K562 (cell line): ENCODE measurements at regions not wholly inside any gene's neighbourhood (a gene's known extent, or its start where the extent isn't known, plus 50 kb on each side); places are given as distances from the start of the nearest gene placed in this dataset.

ENCODE experiments used
- ATAC-seq: fragments of 200-7000 bp; cut with Tn5 transposase; 3 replicates; pipeline ENCODE4 v1.9.1; 2020; ENCODE audit warnings: moderate library complexity
- BruUV-seq: library from RNA; stranded (reverse); fragments of 400-500 nt; replicated peaks from 2 replicates; lab custom pipeline; 2021; lab: Mats Ljungman, UMichigan
- CTCF ChIA-PET: fragments of 300-600 bp; formaldehyde crosslinking; extraction: SDS; loops from one replicate; lab custom pipeline; 2021; ENCODE audit warnings: low intra/inter-chr PET ratio; lab: Yijun Ruan, JAX
- POLR2A ChIA-PET: fragments of 300-600, 350-650 bp; sonication (Branson Sonifier 250); formaldehyde crosslinking; extraction: SDS; loops from one replicate; lab custom pipeline; 2021; ENCODE audit warnings: antibody characterized with exemption, inconsistent platforms; lab: Yijun Ruan, JAX
- DNase-seq, 4 experiments: peaks; one replicate each; pipeline versions ENCODE4 v3.0.0 to v3.0.0-alpha.2; 2011 to 2018; ENCODE audit warnings: low spot score in 3 of 4, mixed read lengths in 3 of 4; ENCODE audit errors: extremely low read depth in 1 of 4
- FAIRE-seq: peaks from 2 replicates; lab custom pipeline; 2011; peaks lifted over from hg19 to GRCh38; lab: Jason Lieb, UNC
- H2AFZ ChIP-seq: 2 replicates; pipeline ENCODE4 v1.6.0; 2011; ENCODE audit warnings: low read depth, low read length, control low read depth, inconsistent platforms
- H3K27ac ChIP-seq: fragments of 200-600 bp; 3 replicates; pipeline ENCODE4 v1.8.0; 2011; ENCODE audit warnings: low read depth, mild to moderate bottlenecking, control low read depth, inconsistent platforms, low read length, moderate library complexity, mixed read lengths; ENCODE audit errors: extremely low read depth
- H3K27me3 ChIP-seq, 2 experiments: fragments of 300-600 bp in 1 of 2; 2 replicates in 1 of 2; 3 replicates in 1 of 2; pipeline versions ENCODE4 v1.6.0 to v1.8.0; 2011; ENCODE audit warnings: inconsistent platforms in 2 of 2, low read length in 2 of 2, mild to moderate bottlenecking in 1 of 2, mixed read lengths in 1 of 2, moderate library complexity in 1 of 2; ENCODE audit not compliant: control insufficient read depth in 2 of 2, insufficient read depth in 2 of 2
- H3K36me3 ChIP-seq: fragments of 300-600 bp; 3 replicates; pipeline ENCODE4 v1.8.0; 2011; ENCODE audit warnings: mild to moderate bottlenecking, low read length, inconsistent platforms; ENCODE audit not compliant: control insufficient read depth, insufficient read depth
- H3K4me1 ChIP-seq, 2 experiments: fragments of 200-600 bp in 1 of 2; replicated peaks in 1 of 2; 2 replicates in 1 of 2; 3 replicates in 1 of 2; pipeline versions ENCODE4 v1.5.1 to v1.8.0; 2011; ENCODE audit warnings: inconsistent platforms in 2 of 2, low read length in 2 of 2, mild to moderate bottlenecking in 1 of 2, mixed read lengths in 1 of 2, moderate library complexity in 1 of 2; ENCODE audit not compliant: control insufficient read depth in 2 of 2, insufficient read depth in 2 of 2
- H3K4me2 ChIP-seq: 2 replicates; pipeline ENCODE4 v1.6.1; 2011; ENCODE audit warnings: low read length, control low read depth, inconsistent platforms, mixed read lengths; ENCODE audit not compliant: insufficient read depth
- H3K4me3 ChIP-seq: fragments of 200-600 bp; sonication (generic), shearing (Covaris generic); 2 replicates; pipeline ENCODE4 v1.5.1; 2016; ENCODE audit warnings: control low read depth, inconsistent platforms
- H3K79me2 ChIP-seq: fragments of 200-600 bp; 3 replicates; pipeline ENCODE4 v1.8.0; 2011; ENCODE audit warnings: low read length, inconsistent platforms; ENCODE audit not compliant: control insufficient read depth, insufficient read depth
- H3K9ac ChIP-seq, 2 experiments: 2 replicates each; pipeline versions ENCODE4 v1.6.0 to v1.6.1; 2011; ENCODE audit warnings: low read depth in 2 of 2, low read length in 2 of 2, control low read depth in 1 of 2, inconsistent platforms in 1 of 2, mild to moderate bottlenecking in 1 of 2, mixed read lengths in 1 of 2; ENCODE audit not compliant: insufficient read depth in 1 of 2
- H3K9me1 ChIP-seq: one replicate; pipeline ENCODE4 v1.6.0; 2011; ENCODE audit warnings: inconsistent platforms, mild to moderate bottlenecking, low read length, moderate library complexity; ENCODE audit not compliant: control insufficient read depth, insufficient read depth
- H3K9me3 ChIP-seq: replicated peaks from 2 replicates; pipeline ENCODE4 v1.5.1; 2011; ENCODE audit warnings: low read depth, low read length, inconsistent platforms; ENCODE audit not compliant: control insufficient read depth, insufficient read depth
- H4K20me1 ChIP-seq: replicated peaks from 2 replicates; pipeline ENCODE4 v1.6.1; 2011; ENCODE audit warnings: low read length, inconsistent platforms, mixed read lengths; ENCODE audit not compliant: control insufficient read depth, insufficient read depth
- CBX3 ChIP-seq, 2 experiments: IDR thresholded peaks; 1 replicate in 1 of 2; 2 replicates in 1 of 2; pipeline ENCODE4 v1.6.1; 2012; ENCODE audit warnings: inconsistent platforms in 2 of 2, low read length in 2 of 2, borderline replicate concordance in 1 of 2, control low read depth in 1 of 2
- ETS2 ChIP-seq: IDR thresholded peaks from 2 replicates; pipeline ENCODE4 v1.6.1; 2016; ENCODE audit warnings: borderline replicate concordance, missing genetic modification characterization, mild to moderate bottlenecking, moderate library complexity, missing compliant biosample characterization; ENCODE audit not compliant: poor library complexity, severe bottlenecking
- GABPB2 ChIP-seq: fragments of 250-450 bp; sonication (Bioruptor Pico); conservative IDR thresholded peaks from 2 replicates; pipeline ENCODE4 v1.5.1; 2021; ENCODE audit warnings: mild to moderate bottlenecking
- GATA2 ChIP-seq: sonication (generic); formaldehyde crosslinking; IDR thresholded peaks from 2 replicates; pipeline ENCODE4 v1.4.0; 2020; ENCODE audit warnings: mild to moderate bottlenecking, missing genetic modification reagents
- HDAC2 ChIP-seq: fragments of 450-650 bp; IDR thresholded peaks from 2 replicates; pipeline ENCODE4 v1.6.1; 2016; ENCODE audit warnings: mild to moderate bottlenecking
- HDAC8 ChIP-seq: fragments of 450-650 bp; IDR thresholded peaks from 2 replicates; pipeline ENCODE4 v1.6.1; 2016; ENCODE audit warnings: mild to moderate bottlenecking, missing genetic modification characterization, moderate library complexity, missing compliant biosample characterization
- HDGF ChIP-seq: fragments of 450-650 bp; IDR thresholded peaks from 2 replicates; pipeline ENCODE4 v1.6.1; 2016
- NFIX ChIP-seq: fragments of 250-450 bp; sonication (Bioruptor Pico); IDR thresholded peaks from 2 replicates; pipeline ENCODE4 v1.4.0; 2020; ENCODE audit warnings: low read depth, mild to moderate bottlenecking, moderate library complexity
- PATZ1 ChIP-seq: fragments of 250-450 bp; sonication (Bioruptor Pico); IDR thresholded peaks from 2 replicates; pipeline ENCODE4 v1.5.0; 2020; ENCODE audit warnings: mild to moderate bottlenecking, borderline replicate concordance
- PURB ChIP-seq: sonication (generic); formaldehyde crosslinking; IDR thresholded peaks from 2 replicates; pipeline ENCODE4 v1.9.0; 2021; ENCODE audit warnings: low read depth, mild to moderate bottlenecking, missing genetic modification reagents
- RNF219 ChIP-seq: fragments of 250-450 bp; sonication (Bioruptor Pico); IDR thresholded peaks from 2 replicates; pipeline ENCODE4 v1.5.0; 2022; ENCODE audit warnings: mild to moderate bottlenecking
- SP2 ChIP-seq: IDR thresholded peaks from 2 replicates; pipeline ENCODE4 v1.6.1; 2011; ENCODE audit warnings: mild to moderate bottlenecking, low read depth, low read length, moderate library complexity; ENCODE audit not compliant: poor library complexity, severe bottlenecking; ENCODE audit errors: extremely low read depth
- TEAD2 ChIP-seq: fragments of 450-650 bp; IDR thresholded peaks from 2 replicates; pipeline ENCODE4 v1.6.1; 2016; ENCODE audit warnings: missing genetic modification characterization, control low read depth, missing compliant biosample characterization
- THRAP3 ChIP-seq: fragments of 450-650 bp; IDR thresholded peaks from 2 replicates; pipeline ENCODE4 v1.6.1; 2016; ENCODE audit warnings: mild to moderate bottlenecking, inconsistent platforms, borderline replicate concordance
- TOE1 ChIP-seq, 2 experiments: fragments of 450-650 bp in 1 of 2; sonication (generic) in 1 of 2; formaldehyde crosslinking in 1 of 2; IDR thresholded peaks; 2 replicates each; pipeline versions ENCODE4 v1.7.1 to v1.8.0; 2016 to 2022; ENCODE audit warnings: borderline replicate concordance in 2 of 2, mild to moderate bottlenecking in 2 of 2, antibody characterized with exemption in 1 of 2, inconsistent platforms in 1 of 2, low read depth in 1 of 2, missing genetic modification reagents in 1 of 2, moderate library complexity in 1 of 2
- ZBED1 ChIP-seq: IDR thresholded peaks from 2 replicates; pipeline ENCODE4 v1.6.1; 2014
- ZNF143 ChIP-seq: sonication (generic); formaldehyde crosslinking; IDR thresholded peaks from 2 replicates; pipeline ENCODE4 v1.9.0; 2022; ENCODE audit warnings: mild to moderate bottlenecking, missing genetic modification reagents
- ZNF239 ChIP-seq: fragments of 250-450 bp; sonication (Bioruptor Pico); IDR thresholded peaks from 2 replicates; pipeline ENCODE4 v1.4.0; 2020; ENCODE audit warnings: mild to moderate bottlenecking
- ZNF436 ChIP-seq: fragments of 250-450, 450-650 bp; sonication (Bioruptor Pico); formaldehyde crosslinking; IDR thresholded peaks from 2 replicates; pipeline ENCODE4 v1.7.0; 2020; ENCODE audit warnings: mild to moderate bottlenecking
- ZNF668 ChIP-seq: fragments of 250-450 bp; sonication (Bioruptor Pico); IDR thresholded peaks from 2 replicates; pipeline ENCODE4 v1.8.0; 2022; ENCODE audit warnings: mild to moderate bottlenecking, inconsistent platforms
- WGBS: fragments of 100-300 bp; shearing (Covaris generic); methylation state at CpG from one replicate; pipeline ENCODE4 v1.1.6; 2016; ENCODE audit warnings: low coverage, mixed read lengths; ENCODE audit not compliant: insufficient coverage; ENCODE audit errors: missing lambda C conversion rate; 5-methylcytosine and 5-hydroxymethylcytosine counted together
- in situ Hi-C: fragments of 300-500 bp; cut with MboI; formaldehyde crosslinking; loops from 4 replicates; pipeline ENCODE4 v1.15.0; 2018; ENCODE audit warnings: inconsistent platforms, mixed read lengths
- intact Hi-C: fragments of 100-400 bp; cut with micrococcal nuclease; formaldehyde crosslinking; loops from 2 replicates; pipeline ENCODE4 v1.14.2; 2022

- FAIRE-seq (no peak), DNase-seq (no peak), ATAC-seq (no peak; the same call in 2 of the 3 replicates)
- Histone ChIP-seq H3K9me3 (no peaks in the 10 kb centered on the region; the same call in 1 of the 2 replicates), H3K9ac (no peak overlapping the region), H4K20me1 (peaks cover 12% of the 10 kb centered on the region; the same call in 1 of the 2 replicates), H3K27me3 (peaks cover 29 to 66% of the 10 kb centered on the region in 2 experiments), H3K4me3 (no peak overlapping the region), H3K9me1 (no peaks in the 10 kb centered on the region), H3K79me2 (no peaks in the 10 kb centered on the region), H3K27ac (no peak overlapping the region), H3K36me3 (no peaks in the 10 kb centered on the region), H3K4me1 (peaks cover 0 to 6% of the 10 kb centered on the region in 2 experiments; a peak in 1 of 5 replicates), H3K4me2 (no peak overlapping the region), H2AFZ (no peak overlapping the region)
- intact Hi-C loops (no loop called here), in situ Hi-C loops (no loop called here)
- POLR2A ChIA-PET: no interaction called here
- 2% methylated on average over 31 of the region's 37 CpGs for WGBS
- no peak for TF ChIP-seq PURB (CRISPR knock-in tag)
- no peak for TF ChIP-seq ZNF668 (CRISPR knock-in tag)
- TF ChIP-seq RNF219: no peak
- TF ChIP-seq TOE1 (IDR thresholded peaks at IDR 0.05; ENCODE audit: borderline replicate concordance): no peak
- TF ChIP-seq TOE1 (CRISPR knock-in tag; IDR thresholded peaks at IDR 0.05; ENCODE audit: borderline replicate concordance, low read depth): no peak
- no peak for TF ChIP-seq THRAP3
- no peak for TF ChIP-seq ZNF436
- TF ChIP-seq GATA2 (CRISPR knock-in tag): no peak
- TF ChIP-seq ZBED1: no peak
- TF ChIP-seq HDGF: no peak
- no peak for TF ChIP-seq ZNF143 (CRISPR knock-in tag)
- no peak for TF ChIP-seq TEAD2
- TF ChIP-seq GABPB2 (CRISPR knock-in tag): no peak
- TF ChIP-seq HDAC2: no peak
- TF ChIP-seq NFIX (CRISPR knock-in tag): no peak
- TF ChIP-seq PATZ1 (CRISPR knock-in tag): no peak
- TF ChIP-seq CBX3 (IDR thresholded peaks at IDR 0.05; ENCODE audit: borderline replicate concordance in 1 of 2, low read length in 2 of 2): no peak
- TF ChIP-seq HDAC8: no peak
- TF ChIP-seq ZNF239: no peak
- TF ChIP-seq ETS2: no peak
- TF ChIP-seq SP2: no peak
- no TSS peak for BruUV-seq
- CTCF ChIA-PET: no interaction called here
Measured at GRCh38 chr7:156232931-156233705, 407.5 kb upstream of the RNF32 start.
